H1 (cell line): ENCODE measurements at regions not wholly inside any gene's neighbourhood (a gene's known extent, or its start where the extent isn't known, plus 50 kb on each side); places are given as distances from the start of the nearest gene placed in this dataset.

Experiments used
- CTCF ChIA-PET: fragments of 300-600 bp; sonication (Branson Sonifier 250); formaldehyde crosslinking; loops from one replicate; lab custom pipeline; 2021; ENCODE audit not compliant: partially characterized antibody; lab: Charles Lee
- POLR2A ChIA-PET: fragments of 300-600 bp; sonication (Branson Sonifier 250); formaldehyde crosslinking; loops from one replicate; lab custom pipeline; 2021; ENCODE audit warnings: inconsistent platforms; ENCODE audit not compliant: partially characterized antibody; lab: Charles Lee
- DNase-seq, 2 experiments: peaks; one replicate each; pipeline versions ENCODE4 v3.0.0 to v3.0.0-alpha.2; 2010 to 2022; ENCODE audit warnings: low spot score in 2 of 2, low read depth in 1 of 2, mixed read lengths in 1 of 2
- FAIRE-seq: peaks from 2 replicates; lab custom pipeline; 2011; peaks lifted over from hg19 to GRCh38; lab: Jason Lieb, UNC
- H2AFZ ChIP-seq: 2 replicates; pipeline ENCODE4 v1.8.1; 2012; ENCODE audit warnings: low read length, inconsistent platforms
- H2AK5ac ChIP-seq: 2 replicates; pipeline ENCODE4 v1.6.1; 2013; ENCODE audit warnings: low read depth, low read length
- H2BK120ac ChIP-seq: replicated peaks from 2 replicates; pipeline ENCODE3; 2013; ENCODE audit warnings: low read depth, low read length, inconsistent platforms
- H2BK12ac ChIP-seq: 2 replicates; pipeline ENCODE4 v1.6.1; 2013; ENCODE audit warnings: low read depth, low read length
- H2BK15ac ChIP-seq: 2 replicates; pipeline ENCODE4 v1.6.1; 2013; ENCODE audit warnings: low read length
- H2BK20ac ChIP-seq: 2 replicates; pipeline ENCODE4 v1.6.1; 2013; ENCODE audit warnings: low read length
- H2BK5ac ChIP-seq: 2 replicates; pipeline ENCODE4 v1.6.1; 2013; ENCODE audit warnings: low read depth, low read length
- H3K14ac ChIP-seq: 2 replicates; pipeline ENCODE4 v1.6.1; 2013; ENCODE audit warnings: inconsistent platforms; ENCODE audit not compliant: insufficient read length
- H3K18ac ChIP-seq: 2 replicates; pipeline ENCODE4 v1.6.1; 2013; ENCODE audit warnings: low read length; ENCODE audit errors: extremely low read depth
- H3K23ac ChIP-seq: 2 replicates; pipeline ENCODE4 v1.6.1; 2013; ENCODE audit warnings: inconsistent platforms; ENCODE audit not compliant: insufficient read length
- H3K23me2 ChIP-seq: 2 replicates; pipeline ENCODE4 v1.6.1; 2013; ENCODE audit warnings: low read depth, low read length
- H3K27ac ChIP-seq: 2 replicates; pipeline ENCODE4 v1.6.1; 2011; ENCODE audit warnings: low read depth, low read length, inconsistent platforms
- H3K27me3 ChIP-seq, 4 experiments: replicated peaks in 1 of 4; 1 replicate in 1 of 4; 2 replicates in 3 of 4; pipeline versions ENCODE4 v1.6.1 to v1.8.1; 2011 to 2013; ENCODE audit warnings: low read length in 3 of 4, mild to moderate bottlenecking in 3 of 4, inconsistent platforms in 2 of 4, mixed read lengths in 2 of 4, moderate library complexity in 1 of 4; ENCODE audit not compliant: control insufficient read depth in 3 of 4, insufficient read depth in 3 of 4; ENCODE audit errors: extremely low read depth in 1 of 4
- H3K36me3 ChIP-seq, 4 experiments: 2 replicates each; pipeline versions ENCODE4 v1.6.1 to v1.8.1; 2011 to 2013; ENCODE audit warnings: mild to moderate bottlenecking in 4 of 4, low read length in 3 of 4, moderate library complexity in 2 of 4, control low read depth in 1 of 4, inconsistent platforms in 1 of 4; ENCODE audit not compliant: insufficient read depth in 4 of 4, control insufficient read depth in 2 of 4
- H3K4ac ChIP-seq: replicated peaks from 2 replicates; pipeline ENCODE3; 2013; ENCODE audit warnings: low read length, low read depth, mixed read lengths, inconsistent platforms; ENCODE audit not compliant: insufficient read length
- H3K4me1 ChIP-seq, 4 experiments: replicated peaks in 1 of 4; 1 replicate in 1 of 4; 2 replicates in 3 of 4; pipeline versions ENCODE4 v1.6.1 to v1.8.1; 2011 to 2013; ENCODE audit warnings: low read length in 3 of 4, inconsistent platforms in 2 of 4, mixed read lengths in 1 of 4; ENCODE audit not compliant: insufficient read depth in 4 of 4, control insufficient read depth in 3 of 4
- H3K4me2 ChIP-seq, 2 experiments: 2 replicates each; pipeline versions ENCODE4 v1.6.1 to v1.8.1; 2011 to 2013; ENCODE audit warnings: low read depth in 2 of 2, low read length in 2 of 2, control low read depth in 1 of 2, inconsistent platforms in 1 of 2, mild to moderate bottlenecking in 1 of 2; ENCODE audit not compliant: insufficient read depth in 1 of 2
- H3K4me3 ChIP-seq, 4 experiments: fragments of 200-600, 300-600 bp in 1 of 4; sonication (generic), shearing (Covaris generic), sonication (Bioruptor Twin) in 1 of 4; 2 replicates each; pipeline versions ENCODE4 v1.5.1 to v1.8.1; 2011 to 2016; ENCODE audit warnings: low read length in 4 of 4, low read depth in 3 of 4, control low read depth in 2 of 4, inconsistent platforms in 2 of 4, mild to moderate bottlenecking in 2 of 4, mixed read lengths in 1 of 4, moderate library complexity in 1 of 4; ENCODE audit not compliant: insufficient read depth in 2 of 4; ENCODE audit errors: extremely low read depth in 1 of 4
- H3K56ac ChIP-seq: replicated peaks from 2 replicates; pipeline ENCODE3; 2013; ENCODE audit warnings: low read depth, mild to moderate bottlenecking, mixed read lengths, low read length, inconsistent platforms; ENCODE audit not compliant: insufficient read length
- H3K79me1 ChIP-seq: 2 replicates; pipeline ENCODE4 v1.6.1; 2013; ENCODE audit warnings: low read depth, low read length, control low read depth
- H3K79me2 ChIP-seq, 2 experiments: 2 replicates each; pipeline versions ENCODE4 v1.6.1 to v1.8.1; 2012 to 2013; ENCODE audit warnings: low read length in 2 of 2, mild to moderate bottlenecking in 2 of 2, inconsistent platforms in 1 of 2; ENCODE audit not compliant: insufficient read depth in 2 of 2, control insufficient read depth in 1 of 2
- H3K9ac ChIP-seq, 4 experiments: replicated peaks in 1 of 4; 1 replicate in 1 of 4; 2 replicates in 3 of 4; pipeline versions ENCODE4 v1.6.1 to v1.8.1; 2011 to 2013; ENCODE audit warnings: low read depth in 3 of 4, low read length in 3 of 4, control low read depth in 2 of 4, mild to moderate bottlenecking in 2 of 4, moderate library complexity in 2 of 4, inconsistent platforms in 1 of 4; ENCODE audit errors: extremely low read depth in 1 of 4
- H3K9me3 ChIP-seq, 2 experiments: 2 replicates each; pipeline versions ENCODE4 v1.6.1 to v1.8.1; 2012 to 2013; ENCODE audit warnings: mild to moderate bottlenecking in 2 of 2, moderate library complexity in 2 of 2, control low read depth in 1 of 2, inconsistent platforms in 1 of 2, low read depth in 1 of 2, low read length in 1 of 2, mixed read lengths in 1 of 2; ENCODE audit not compliant: insufficient read depth in 2 of 2
- H4K20me1 ChIP-seq, 2 experiments: replicated peaks in 1 of 2; 2 replicates each; pipeline versions ENCODE3 to v1.8.1; 2011 to 2013; ENCODE audit warnings: inconsistent platforms in 2 of 2, low read length in 2 of 2, mild to moderate bottlenecking in 1 of 2; ENCODE audit not compliant: insufficient read depth in 2 of 2, control insufficient read depth in 1 of 2
- H4K5ac ChIP-seq: 2 replicates; pipeline ENCODE4 v1.6.1; 2013; ENCODE audit warnings: low read length, low read depth, mixed read lengths, inconsistent platforms; ENCODE audit not compliant: insufficient read length
- H4K8ac ChIP-seq: 2 replicates; pipeline ENCODE4 v1.8.0; 2013; ENCODE audit warnings: mild to moderate bottlenecking, moderate library complexity, low read length, inconsistent platforms; ENCODE audit not compliant: insufficient read depth; ENCODE audit errors: extremely low read depth
- H4K91ac ChIP-seq: replicated peaks from 2 replicates; pipeline ENCODE3; 2013; ENCODE audit warnings: low read length, mixed read lengths, inconsistent platforms; ENCODE audit not compliant: insufficient read length
- CHD1 ChIP-seq: IDR thresholded peaks from 2 replicates; pipeline ENCODE4 v1.6.1; 2012; ENCODE audit warnings: low read depth, low read length, improper control_type of control experiment
- EZH2 ChIP-seq: fragments of 200-600 bp; sonication (generic); IDR thresholded peaks from 2 replicates; pipeline ENCODE4 v1.7.1; 2012; ENCODE audit warnings: low read depth, mild to moderate bottlenecking, moderate library complexity, low read length, inconsistent platforms; ENCODE audit not compliant: severe bottlenecking
- FOSL1 ChIP-seq: IDR thresholded peaks from 2 replicates; pipeline ENCODE4 v1.6.1; 2011; ENCODE audit warnings: mild to moderate bottlenecking, low read depth, low read length, moderate library complexity; ENCODE audit not compliant: insufficient read depth
- GTF2F1 ChIP-seq: IDR thresholded peaks from 2 replicates; pipeline ENCODE4 v1.6.1; 2012; ENCODE audit warnings: low read depth, low read length, improper control_type of control experiment, borderline replicate concordance
- HDAC2 ChIP-seq, 2 experiments: fragments of 300-600 bp in 1 of 2; sonication (generic) in 1 of 2; IDR thresholded peaks; 2 replicates each; pipeline ENCODE4 v1.6.1; 2011 to 2012; ENCODE audit warnings: low read depth in 2 of 2, low read length in 2 of 2, mild to moderate bottlenecking in 2 of 2, moderate library complexity in 2 of 2, borderline replicate concordance in 1 of 2, inconsistent platforms in 1 of 2
- NRF1 ChIP-seq: IDR thresholded peaks from 2 replicates; pipeline ENCODE4 v1.6.1; 2011; ENCODE audit warnings: mild to moderate bottlenecking, low read depth, low read length, improper control_type of control experiment
- PHF8 ChIP-seq: fragments of 200-600 bp; sonication (generic); conservative IDR thresholded peaks from 2 replicates; pipeline ENCODE4 v1.7.1; 2012; ENCODE audit warnings: low read depth, mild to moderate bottlenecking, inconsistent platforms, low read length, moderate library complexity
- SP2 ChIP-seq: IDR thresholded peaks from 2 replicates; pipeline ENCODE4 v1.6.1; 2012; ENCODE audit warnings: mild to moderate bottlenecking, low read length, inconsistent platforms
- TCF12 ChIP-seq: IDR thresholded peaks from 2 replicates; pipeline ENCODE4 v1.6.1; 2011; ENCODE audit warnings: low read depth, mild to moderate bottlenecking, low read length
- WGBS, 2 experiments: shearing (Covaris generic) in 1 of 2; methylation state at CpG; one replicate each; pipeline versions ENCODE4 v1.1.6 to v1.1.7; 2013 to 2015; ENCODE audit warnings: low lambda C conversion rate in 2 of 2, mixed read lengths in 2 of 2, inconsistent platforms in 1 of 2, low coverage in 1 of 2, missing lambda C conversion rate in 1 of 2; ENCODE audit not compliant: insufficient replicate concordance in 2 of 2, insufficient coverage in 1 of 2, insufficient read length in 1 of 2; ENCODE audit errors: extremely low coverage in 1 of 2, missing lambda C conversion rate in 1 of 2; 5-methylcytosine and 5-hydroxymethylcytosine counted together
- TF ChIP-seq, protein P1 (sequence below), 3 experiments: IDR thresholded peaks; 1 replicate in 2 of 3; 2 replicates in 1 of 3; pipeline versions ENCODE4 v1.5.1 to v1.6.1; 2011; ENCODE audit warnings: low read length in 3 of 3, mild to moderate bottlenecking in 3 of 3, inconsistent platforms in 2 of 3, low read depth in 1 of 3, moderate library complexity in 1 of 3; ENCODE audit not compliant: insufficient read depth in 1 of 3; ENCODE audit errors: control extremely low read depth in 1 of 3

DNA sequence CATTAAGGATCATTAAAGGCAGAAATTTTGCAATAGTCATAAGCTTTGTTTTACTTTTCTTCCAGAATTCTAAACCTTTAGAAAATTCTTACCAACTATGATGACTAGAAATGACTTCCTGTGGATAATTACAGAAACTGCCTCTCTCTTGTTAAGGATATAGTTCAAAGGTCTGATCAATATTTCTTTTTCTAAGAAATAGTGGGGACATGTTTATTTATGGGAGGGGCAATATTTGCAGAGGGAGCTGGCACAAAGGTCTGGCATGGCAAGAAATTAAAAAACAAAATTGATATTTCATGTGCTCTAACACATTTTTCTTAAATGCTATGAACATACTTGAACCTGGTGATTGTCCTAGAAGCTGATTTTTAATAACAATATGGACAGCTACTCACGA is 448.9 kb downstream of the KCTD8 start:
- H3K79me1 ChIP-seq: no peaks in the 10 kb centered on the region
- no peaks in the 10 kb centered on the region for H4K20me1 ChIP-seq
- H3K36me3 ChIP-seq: no peaks in the 10 kb centered on the region
- no peak overlapping the region for H4K5ac ChIP-seq
- no peak overlapping the region for H3K4ac ChIP-seq
- TF ChIP-seq SP2 (no peak), TCF12 (no peak), CHD1 (no peak), PHF8 (no peak), FOSL1 (no peak), EZH2 (no peak), NRF1 (no peak), GTF2F1 (no peak), HDAC2 (IDR thresholded peaks at IDR 0.05; ENCODE audit: borderline replicate concordance in 1 of 2, low read depth in 2 of 2, low read length in 2 of 2) (no peak)
- TF ChIP-seq, protein P1, sequence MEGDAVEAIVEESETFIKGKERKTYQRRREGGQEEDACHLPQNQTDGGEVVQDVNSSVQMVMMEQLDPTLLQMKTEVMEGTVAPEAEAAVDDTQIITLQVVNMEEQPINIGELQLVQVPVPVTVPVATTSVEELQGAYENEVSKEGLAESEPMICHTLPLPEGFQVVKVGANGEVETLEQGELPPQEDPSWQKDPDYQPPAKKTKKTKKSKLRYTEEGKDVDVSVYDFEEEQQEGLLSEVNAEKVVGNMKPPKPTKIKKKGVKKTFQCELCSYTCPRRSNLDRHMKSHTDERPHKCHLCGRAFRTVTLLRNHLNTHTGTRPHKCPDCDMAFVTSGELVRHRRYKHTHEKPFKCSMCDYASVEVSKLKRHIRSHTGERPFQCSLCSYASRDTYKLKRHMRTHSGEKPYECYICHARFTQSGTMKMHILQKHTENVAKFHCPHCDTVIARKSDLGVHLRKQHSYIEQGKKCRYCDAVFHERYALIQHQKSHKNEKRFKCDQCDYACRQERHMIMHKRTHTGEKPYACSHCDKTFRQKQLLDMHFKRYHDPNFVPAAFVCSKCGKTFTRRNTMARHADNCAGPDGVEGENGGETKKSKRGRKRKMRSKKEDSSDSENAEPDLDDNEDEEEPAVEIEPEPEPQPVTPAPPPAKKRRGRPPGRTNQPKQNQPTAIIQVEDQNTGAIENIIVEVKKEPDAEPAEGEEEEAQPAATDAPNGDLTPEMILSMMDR (IDR thresholded peaks at IDR 0.05; ENCODE audit: control extremely low read depth in 1 of 3, insufficient read depth in 1 of 3, low read depth in 1 of 3, low read length in 3 of 3): no peak
- no peak overlapping the region for H3K18ac ChIP-seq
- H3K27me3 ChIP-seq: no peaks in the 10 kb centered on the region
- no peak overlapping the region for H2BK120ac ChIP-seq
- H3K14ac ChIP-seq: no peak overlapping the region
- no peak overlapping the region for H3K4me3 ChIP-seq
- H2BK12ac ChIP-seq: no peak overlapping the region
- H3K27ac ChIP-seq: no peak overlapping the region
- H3K79me2 ChIP-seq: no peaks in the 10 kb centered on the region
- no peak for DNase-seq
- no peaks in the 10 kb centered on the region for H3K4me1 ChIP-seq
- no peak overlapping the region for H2AFZ ChIP-seq
- no peak overlapping the region for H2BK20ac ChIP-seq
- H3K23ac ChIP-seq: no peak overlapping the region
- 96% methylated on average over 1 of the region's 1 CpG; no CpG with 5 or more reads in 1 of the 2 experiments for WGBS, 2 experiments
- H3K9ac ChIP-seq: no peak overlapping the region
- no peak overlapping the region for H2BK5ac ChIP-seq
- H4K8ac ChIP-seq: no peak overlapping the region
- ChIA-PET CTCF (interaction anchor here (0.7 kb wide), 1 partner anchor 1443 kb away, joined by 3 read pairs; no protein-coding TSS in a partner anchor), POLR2A (no interaction called here)
- H3K56ac ChIP-seq: no peak overlapping the region
- H3K23me2 ChIP-seq: no peaks in the 10 kb centered on the region
- H4K91ac ChIP-seq: no peak overlapping the region
- no peak overlapping the region for H2BK15ac ChIP-seq
- no peak overlapping the region for H3K4me2 ChIP-seq
- no peak overlapping the region for H2AK5ac ChIP-seq
- H3K9me3 ChIP-seq: no peaks in the 10 kb centered on the region
- FAIRE-seq: no peak
